Embryonic facial prominence (tissue), 1 donor: ENCODE measurements at regions not wholly inside any gene's neighbourhood (a gene's known extent, or its start where the extent isn't known, plus 50 kb on each side); places are given as distances from the start of the nearest gene placed in this dataset.
"Not testable (repeated sequence)": the region's sequence is repeated elsewhere in the genome, so short reads cannot be mapped to it uniquely, and the experiment has no call there.

ENCODE experiments used
- DNase-seq: peaks from one replicate; pipeline ENCODE4 v3.0.0-alpha.2; 2016; ENCODE audit errors: extremely low spot score

- no peak for DNase-seq
Measured at GRCh38 chr11:134598368-134598767, 186.3 kb upstream of the B3GAT1 start.

GRCh38 chr11:134597452-134597851 is 185.4 kb upstream of the B3GAT1 start:
- no peak for DNase-seq

- no peak for DNase-seq
Measured at GRCh38 chr11:134596404-134596803, 184.4 kb upstream of the B3GAT1 start.

- DNase-seq, result no peak
Measured at GRCh38 chr11:134592391-134592990, 180.4 kb upstream of the B3GAT1 start.

DNA sequence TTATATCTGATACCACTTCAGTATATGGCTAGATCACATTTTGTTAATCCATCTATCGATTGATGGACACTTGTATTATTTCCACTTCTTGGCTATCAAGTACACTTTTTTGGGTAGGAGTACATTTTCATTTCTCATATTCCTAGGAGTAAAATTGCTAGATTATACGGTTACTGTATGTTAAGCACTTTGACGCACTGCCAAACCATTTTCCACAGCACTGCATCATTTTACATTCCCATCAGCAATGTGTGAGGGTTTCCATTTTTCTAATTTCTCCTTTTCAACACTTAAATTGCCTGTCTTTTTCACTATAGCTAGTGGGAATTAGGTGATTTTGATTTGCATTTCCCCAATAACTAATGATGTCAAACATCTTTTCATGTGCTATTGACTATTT is 179.3 kb upstream of the B3GAT1 start:
- DNase-seq, result no peak

GRCh38 chr11:134589129-134589528 is 177.1 kb upstream of the B3GAT1 start:
- no peak for DNase-seq

GRCh38 chr11:134588460-134589110 is 176.5 kb upstream of the B3GAT1 start:
- not testable (repeated sequence) for DNase-seq

DNA sequence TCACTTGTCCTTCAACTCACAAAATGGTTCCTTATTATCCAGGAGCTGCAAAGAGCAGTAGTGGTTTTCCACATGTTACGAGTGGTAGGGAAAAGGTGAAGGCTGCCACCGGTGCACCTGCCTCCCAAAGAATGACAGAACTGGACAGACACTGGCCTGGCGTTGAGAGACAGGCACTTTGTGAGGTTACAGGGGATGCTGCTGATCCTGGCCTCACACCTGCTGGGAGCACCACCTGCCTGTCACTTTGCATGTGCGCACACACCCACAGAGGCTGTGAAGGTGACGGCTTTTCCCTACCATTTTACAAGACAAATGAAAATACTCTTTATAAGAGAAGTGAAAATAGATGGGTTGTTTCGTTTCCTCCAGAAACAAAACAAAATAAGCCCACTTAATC is 175.3 kb upstream of the B3GAT1 start:
- no peak for DNase-seq

DNA sequence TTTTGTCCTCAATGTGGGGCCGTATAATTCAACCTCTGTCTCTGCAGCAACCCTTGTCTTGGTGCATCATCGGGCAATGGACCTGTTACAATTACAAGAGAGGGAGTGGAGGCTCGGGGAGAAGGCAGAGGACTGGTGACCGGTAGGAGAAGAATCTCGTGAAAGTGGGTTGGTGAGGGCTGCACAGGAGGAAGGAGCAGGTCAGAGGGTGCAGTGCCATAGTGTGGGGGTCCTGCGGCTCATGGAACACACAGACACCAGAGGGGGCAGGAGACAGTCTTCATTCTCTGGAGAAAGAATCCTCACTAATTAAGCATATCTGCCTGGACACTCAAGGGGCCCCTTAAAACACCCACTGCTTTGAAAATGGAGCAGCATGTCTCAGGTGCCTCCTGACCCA is 174.7 kb upstream of the B3GAT1 start:
- DNase-seq, result no peak

- DNase-seq, result no peak
Measured at GRCh38 chr11:134585666-134586610, 173.9 kb upstream of the B3GAT1 start.

GRCh38 chr11:134584706-134585445 is 172.8 kb upstream of the B3GAT1 start:
- no peak for DNase-seq

GRCh38 chr11:134584001-134584561 is 172.0 kb upstream of the B3GAT1 start:
- no peak for DNase-seq

DNA sequence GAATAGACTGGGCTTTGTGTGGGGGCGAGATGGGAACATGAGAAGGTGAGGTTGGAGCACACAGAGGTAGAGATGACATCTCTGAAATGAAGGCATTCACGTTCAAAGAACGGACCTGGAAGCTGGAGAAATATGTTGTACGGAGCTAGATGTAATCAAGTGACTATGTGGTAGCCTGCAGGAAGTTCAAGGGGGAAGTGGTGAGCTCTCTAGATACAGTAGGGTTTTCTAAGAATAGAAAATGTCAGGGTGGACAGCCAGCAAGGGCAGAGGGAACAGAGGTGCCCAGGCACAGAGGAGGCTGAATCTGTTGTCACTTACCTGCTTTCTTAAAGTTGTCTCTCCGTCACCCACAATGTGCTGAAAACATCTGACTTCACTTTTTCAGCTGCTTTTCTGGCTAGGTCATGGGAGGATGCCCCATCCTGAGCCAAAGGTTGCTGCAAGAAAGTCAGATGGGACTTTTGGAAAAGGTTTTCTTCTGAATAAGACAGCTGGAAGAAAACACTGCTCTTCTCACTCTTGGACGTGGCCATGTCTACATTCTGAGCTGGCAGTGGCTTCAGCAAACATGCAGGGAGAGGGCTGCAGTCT is 171.5 kb upstream of the B3GAT1 start:
- DNase-seq, result no peak

DNA sequence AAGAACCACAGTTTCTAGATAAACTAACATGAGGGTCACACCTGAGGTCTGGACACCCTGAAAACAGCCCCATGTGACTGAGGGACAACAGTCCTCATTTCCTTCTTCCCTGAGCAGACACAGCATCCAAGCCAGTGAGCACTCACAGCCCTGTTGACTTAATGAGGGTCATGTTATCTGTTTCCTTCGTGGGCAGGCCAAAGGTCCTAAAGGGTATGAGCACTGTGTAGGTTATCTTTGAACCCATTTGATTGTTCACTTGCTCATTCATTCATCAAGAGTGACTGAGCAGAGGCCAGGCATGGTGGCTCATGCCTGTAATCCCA is 170.7 kb upstream of the B3GAT1 start:
- no peak for DNase-seq

GRCh38 chr11:134581966-134582769 is 170.1 kb upstream of the B3GAT1 start:
- no peak for DNase-seq

DNA sequence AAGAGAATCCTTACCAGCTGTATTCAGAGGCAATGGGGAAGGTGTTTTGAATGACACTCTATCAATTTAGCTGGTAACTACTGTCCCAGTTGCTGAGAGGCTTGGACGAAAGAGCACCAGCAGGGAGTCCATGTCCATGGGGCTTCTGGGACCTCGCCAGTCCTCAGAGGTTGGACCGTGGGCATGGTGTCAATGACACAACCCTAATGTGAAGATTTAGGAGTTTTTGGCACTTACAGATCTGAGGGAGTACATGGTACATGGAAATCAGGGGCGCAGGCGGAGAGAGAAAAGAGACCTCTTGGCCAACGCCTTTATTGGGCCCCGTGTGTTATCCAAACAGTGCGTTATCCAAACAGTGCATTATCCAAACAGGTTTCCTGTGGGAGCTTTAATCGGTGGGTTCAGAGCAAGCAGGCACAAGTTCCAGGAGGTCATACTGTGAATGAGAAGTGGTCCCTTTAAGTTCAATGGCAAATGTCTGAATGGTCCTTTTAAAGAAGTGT is 169.1 kb upstream of the B3GAT1 start:
- DNase-seq, result no peak

- DNase-seq, result no peak
Measured at GRCh38 chr11:134580610-134580975, 168.6 kb upstream of the B3GAT1 start.

- DNase-seq, result no peak
Measured at GRCh38 chr11:134579724-134580609, 167.9 kb upstream of the B3GAT1 start.
